H1 (cell line): ENCODE measurements at regions not wholly inside any gene's neighbourhood (a gene's known extent, or its start where the extent isn't known, plus 50 kb on each side); places are given as distances from the start of the nearest gene placed in this dataset.

ENCODE experiments used
- CTCF ChIA-PET: fragments of 300-600 bp; sonication (Branson Sonifier 250); formaldehyde crosslinking; loops from one replicate; lab custom pipeline; 2021; ENCODE audit not compliant: partially characterized antibody; lab: Charles Lee
- POLR2A ChIA-PET: fragments of 300-600 bp; sonication (Branson Sonifier 250); formaldehyde crosslinking; loops from one replicate; lab custom pipeline; 2021; ENCODE audit warnings: inconsistent platforms; ENCODE audit not compliant: partially characterized antibody; lab: Charles Lee
- DNase-seq, 2 experiments: peaks; one replicate each; pipeline versions ENCODE4 v3.0.0 to v3.0.0-alpha.2; 2010 to 2022; ENCODE audit warnings: low spot score in 2 of 2, low read depth in 1 of 2, mixed read lengths in 1 of 2
- FAIRE-seq: peaks from 2 replicates; lab custom pipeline; 2011; peaks lifted over from hg19 to GRCh38; lab: Jason Lieb, UNC
- H2AFZ ChIP-seq: 2 replicates; pipeline ENCODE4 v1.8.1; 2012; ENCODE audit warnings: low read length, inconsistent platforms
- H2AK5ac ChIP-seq: 2 replicates; pipeline ENCODE4 v1.6.1; 2013; ENCODE audit warnings: low read depth, low read length
- H2BK120ac ChIP-seq: replicated peaks from 2 replicates; pipeline ENCODE3; 2013; ENCODE audit warnings: low read depth, low read length, inconsistent platforms
- H2BK12ac ChIP-seq: 2 replicates; pipeline ENCODE4 v1.6.1; 2013; ENCODE audit warnings: low read depth, low read length
- H2BK15ac ChIP-seq: 2 replicates; pipeline ENCODE4 v1.6.1; 2013; ENCODE audit warnings: low read length
- H2BK20ac ChIP-seq: 2 replicates; pipeline ENCODE4 v1.6.1; 2013; ENCODE audit warnings: low read length
- H2BK5ac ChIP-seq: 2 replicates; pipeline ENCODE4 v1.6.1; 2013; ENCODE audit warnings: low read depth, low read length
- H3K14ac ChIP-seq: 2 replicates; pipeline ENCODE4 v1.6.1; 2013; ENCODE audit warnings: inconsistent platforms; ENCODE audit not compliant: insufficient read length
- H3K18ac ChIP-seq: 2 replicates; pipeline ENCODE4 v1.6.1; 2013; ENCODE audit warnings: low read length; ENCODE audit errors: extremely low read depth
- H3K23ac ChIP-seq: 2 replicates; pipeline ENCODE4 v1.6.1; 2013; ENCODE audit warnings: inconsistent platforms; ENCODE audit not compliant: insufficient read length
- H3K23me2 ChIP-seq: 2 replicates; pipeline ENCODE4 v1.6.1; 2013; ENCODE audit warnings: low read depth, low read length
- H3K27ac ChIP-seq: 2 replicates; pipeline ENCODE4 v1.6.1; 2011; ENCODE audit warnings: low read depth, low read length, inconsistent platforms
- H3K27me3 ChIP-seq, 4 experiments: replicated peaks in 1 of 4; 1 replicate in 1 of 4; 2 replicates in 3 of 4; pipeline versions ENCODE4 v1.6.1 to v1.8.1; 2011 to 2013; ENCODE audit warnings: low read length in 3 of 4, mild to moderate bottlenecking in 3 of 4, inconsistent platforms in 2 of 4, mixed read lengths in 2 of 4, moderate library complexity in 1 of 4; ENCODE audit not compliant: control insufficient read depth in 3 of 4, insufficient read depth in 3 of 4; ENCODE audit errors: extremely low read depth in 1 of 4
- H3K36me3 ChIP-seq, 4 experiments: 2 replicates each; pipeline versions ENCODE4 v1.6.1 to v1.8.1; 2011 to 2013; ENCODE audit warnings: mild to moderate bottlenecking in 4 of 4, low read length in 3 of 4, moderate library complexity in 2 of 4, control low read depth in 1 of 4, inconsistent platforms in 1 of 4; ENCODE audit not compliant: insufficient read depth in 4 of 4, control insufficient read depth in 2 of 4
- H3K4ac ChIP-seq: replicated peaks from 2 replicates; pipeline ENCODE3; 2013; ENCODE audit warnings: low read length, low read depth, mixed read lengths, inconsistent platforms; ENCODE audit not compliant: insufficient read length
- H3K4me1 ChIP-seq, 4 experiments: replicated peaks in 1 of 4; 1 replicate in 1 of 4; 2 replicates in 3 of 4; pipeline versions ENCODE4 v1.6.1 to v1.8.1; 2011 to 2013; ENCODE audit warnings: low read length in 3 of 4, inconsistent platforms in 2 of 4, mixed read lengths in 1 of 4; ENCODE audit not compliant: insufficient read depth in 4 of 4, control insufficient read depth in 3 of 4
- H3K4me2 ChIP-seq, 2 experiments: 2 replicates each; pipeline versions ENCODE4 v1.6.1 to v1.8.1; 2011 to 2013; ENCODE audit warnings: low read depth in 2 of 2, low read length in 2 of 2, control low read depth in 1 of 2, inconsistent platforms in 1 of 2, mild to moderate bottlenecking in 1 of 2; ENCODE audit not compliant: insufficient read depth in 1 of 2
- H3K4me3 ChIP-seq, 4 experiments: fragments of 200-600, 300-600 bp in 1 of 4; sonication (generic), shearing (Covaris generic), sonication (Bioruptor Twin) in 1 of 4; 2 replicates each; pipeline versions ENCODE4 v1.5.1 to v1.8.1; 2011 to 2016; ENCODE audit warnings: low read length in 4 of 4, low read depth in 3 of 4, control low read depth in 2 of 4, inconsistent platforms in 2 of 4, mild to moderate bottlenecking in 2 of 4, mixed read lengths in 1 of 4, moderate library complexity in 1 of 4; ENCODE audit not compliant: insufficient read depth in 2 of 4; ENCODE audit errors: extremely low read depth in 1 of 4
- H3K56ac ChIP-seq: replicated peaks from 2 replicates; pipeline ENCODE3; 2013; ENCODE audit warnings: low read depth, mild to moderate bottlenecking, mixed read lengths, low read length, inconsistent platforms; ENCODE audit not compliant: insufficient read length
- H3K79me1 ChIP-seq: 2 replicates; pipeline ENCODE4 v1.6.1; 2013; ENCODE audit warnings: low read depth, low read length, control low read depth
- H3K79me2 ChIP-seq, 2 experiments: 2 replicates each; pipeline versions ENCODE4 v1.6.1 to v1.8.1; 2012 to 2013; ENCODE audit warnings: low read length in 2 of 2, mild to moderate bottlenecking in 2 of 2, inconsistent platforms in 1 of 2; ENCODE audit not compliant: insufficient read depth in 2 of 2, control insufficient read depth in 1 of 2
- H3K9ac ChIP-seq, 4 experiments: replicated peaks in 1 of 4; 1 replicate in 1 of 4; 2 replicates in 3 of 4; pipeline versions ENCODE4 v1.6.1 to v1.8.1; 2011 to 2013; ENCODE audit warnings: low read depth in 3 of 4, low read length in 3 of 4, control low read depth in 2 of 4, mild to moderate bottlenecking in 2 of 4, moderate library complexity in 2 of 4, inconsistent platforms in 1 of 4; ENCODE audit errors: extremely low read depth in 1 of 4
- H3K9me3 ChIP-seq, 2 experiments: 2 replicates each; pipeline versions ENCODE4 v1.6.1 to v1.8.1; 2012 to 2013; ENCODE audit warnings: mild to moderate bottlenecking in 2 of 2, moderate library complexity in 2 of 2, control low read depth in 1 of 2, inconsistent platforms in 1 of 2, low read depth in 1 of 2, low read length in 1 of 2, mixed read lengths in 1 of 2; ENCODE audit not compliant: insufficient read depth in 2 of 2
- H4K20me1 ChIP-seq, 2 experiments: replicated peaks in 1 of 2; 2 replicates each; pipeline versions ENCODE3 to v1.8.1; 2011 to 2013; ENCODE audit warnings: inconsistent platforms in 2 of 2, low read length in 2 of 2, mild to moderate bottlenecking in 1 of 2; ENCODE audit not compliant: insufficient read depth in 2 of 2, control insufficient read depth in 1 of 2
- H4K5ac ChIP-seq: 2 replicates; pipeline ENCODE4 v1.6.1; 2013; ENCODE audit warnings: low read length, low read depth, mixed read lengths, inconsistent platforms; ENCODE audit not compliant: insufficient read length
- H4K8ac ChIP-seq: 2 replicates; pipeline ENCODE4 v1.8.0; 2013; ENCODE audit warnings: mild to moderate bottlenecking, moderate library complexity, low read length, inconsistent platforms; ENCODE audit not compliant: insufficient read depth; ENCODE audit errors: extremely low read depth
- H4K91ac ChIP-seq: replicated peaks from 2 replicates; pipeline ENCODE3; 2013; ENCODE audit warnings: low read length, mixed read lengths, inconsistent platforms; ENCODE audit not compliant: insufficient read length
- CBX5 ChIP-seq: fragments of 300-800, 300-1000 bp; sonication (generic); IDR thresholded peaks from 2 replicates; pipeline ENCODE4 v1.7.1; 2016; ENCODE audit warnings: antibody characterized with exemption, low read length, low read depth
- EP300 ChIP-seq, 2 experiments: IDR thresholded peaks; 1 replicate in 1 of 2; 2 replicates in 1 of 2; pipeline ENCODE4 v1.6.1; 2011 to 2012; ENCODE audit warnings: low read depth in 2 of 2, low read length in 2 of 2, mild to moderate bottlenecking in 2 of 2, borderline replicate concordance in 1 of 2, inconsistent platforms in 1 of 2, moderate library complexity in 1 of 2
- GABPA ChIP-seq: IDR thresholded peaks from 2 replicates; pipeline ENCODE4 v1.6.1; 2011; ENCODE audit warnings: mild to moderate bottlenecking, low read length, moderate library complexity, borderline replicate concordance; ENCODE audit not compliant: insufficient read depth
- NANOG ChIP-seq: IDR thresholded peaks from 2 replicates; pipeline ENCODE4 v1.6.1; 2011; ENCODE audit warnings: low read length, low read depth, mild to moderate bottlenecking, inconsistent platforms; ENCODE audit not compliant: insufficient read depth, poor library complexity, severe bottlenecking
- PHF8 ChIP-seq: fragments of 200-600 bp; sonication (generic); conservative IDR thresholded peaks from 2 replicates; pipeline ENCODE4 v1.7.1; 2012; ENCODE audit warnings: low read depth, mild to moderate bottlenecking, inconsistent platforms, low read length, moderate library complexity
- POLR2A ChIP-seq, 2 experiments: IDR thresholded peaks; 1 replicate in 1 of 2; 2 replicates in 1 of 2; pipeline ENCODE4 v1.6.1; 2011; ENCODE audit warnings: low read depth in 2 of 2, low read length in 2 of 2, mild to moderate bottlenecking in 2 of 2; ENCODE audit errors: control extremely low read depth in 1 of 2
- POLR2AphosphoS5 ChIP-seq: IDR thresholded peaks from 2 replicates; pipeline ENCODE4 v1.6.1; 2011; ENCODE audit warnings: low read depth, low read length
- RFX5 ChIP-seq: IDR thresholded peaks from 2 replicates; pipeline ENCODE4 v1.6.1; 2011; ENCODE audit warnings: low read depth, low read length, improper control_type of control experiment, borderline replicate concordance
- SIN3A ChIP-seq, 2 experiments: IDR thresholded peaks in 1 of 2; conservative IDR thresholded peaks in 1 of 2; 2 replicates each; pipeline ENCODE4 v1.6.1; 2011 to 2012; ENCODE audit warnings: low read length in 2 of 2, improper control_type of control experiment in 1 of 2, low read depth in 1 of 2, mild to moderate bottlenecking in 1 of 2
- SP1 ChIP-seq: IDR thresholded peaks from 2 replicates; pipeline ENCODE4 v1.6.1; 2011; ENCODE audit warnings: low read depth, low read length
- SP2 ChIP-seq: IDR thresholded peaks from 2 replicates; pipeline ENCODE4 v1.6.1; 2012; ENCODE audit warnings: mild to moderate bottlenecking, low read length, inconsistent platforms
- ZNF274 ChIP-seq: IDR thresholded peaks from 2 replicates; pipeline ENCODE4 v1.7.0; 2012; ENCODE audit warnings: low read length, borderline replicate concordance; ENCODE audit errors: extremely low read depth
- WGBS, 2 experiments: shearing (Covaris generic) in 1 of 2; methylation state at CpG; one replicate each; pipeline versions ENCODE4 v1.1.6 to v1.1.7; 2013 to 2015; ENCODE audit warnings: low lambda C conversion rate in 2 of 2, mixed read lengths in 2 of 2, inconsistent platforms in 1 of 2, low coverage in 1 of 2, missing lambda C conversion rate in 1 of 2; ENCODE audit not compliant: insufficient replicate concordance in 2 of 2, insufficient coverage in 1 of 2, insufficient read length in 1 of 2; ENCODE audit errors: extremely low coverage in 1 of 2, missing lambda C conversion rate in 1 of 2; 5-methylcytosine and 5-hydroxymethylcytosine counted together

- CTCF ChIA-PET = interaction anchor here (0.9 kb wide), 1 partner anchor 193 kb away, joined by 3 read pairs; no protein-coding TSS in a partner anchor
- H2BK120ac ChIP-seq = no peak overlapping the region
- TF ChIP-seq ZNF274 = no peak
- no peak for TF ChIP-seq POLR2AphosphoS5
- no peak for TF ChIP-seq RFX5
- no peak for TF ChIP-seq EP300 (IDR thresholded peaks at IDR 0.05; ENCODE audit: borderline replicate concordance in 1 of 2, low read depth in 2 of 2, low read length in 2 of 2)
- no peak for TF ChIP-seq PHF8
- TF ChIP-seq SP2 = no peak
- TF ChIP-seq SP1 = no peak
- no peak for TF ChIP-seq CBX5
- no peak for TF ChIP-seq NANOG
- TF ChIP-seq SIN3A (conservative IDR thresholded peaks at IDR 0.05 in 1 of 2, IDR thresholded peaks at IDR 0.05 in 1 of 2; ENCODE audit: low read depth in 1 of 2, low read length in 2 of 2) = no peak
- no peak for TF ChIP-seq POLR2A (IDR thresholded peaks at IDR 0.05; ENCODE audit: control extremely low read depth in 1 of 2, low read depth in 2 of 2, low read length in 2 of 2)
- TF ChIP-seq GABPA = no peak
- no peak overlapping the region for H3K4me2 ChIP-seq
- POLR2A ChIA-PET = no interaction called here
- H2BK12ac ChIP-seq = no peak overlapping the region
- no peaks in the 10 kb centered on the region for H3K23me2 ChIP-seq
- no peak overlapping the region for H2BK15ac ChIP-seq
- no peak overlapping the region for H3K14ac ChIP-seq
- no peaks in the 10 kb centered on the region for H4K20me1 ChIP-seq
- H3K4ac ChIP-seq = peak overlapping the region; percentile 15
- no peak overlapping the region for H2BK20ac ChIP-seq
- H2BK5ac ChIP-seq = peak overlapping the region; percentile 2; the same call in 1 of the 2 replicates
- no peaks in the 10 kb centered on the region for H3K36me3 ChIP-seq
- H3K9ac ChIP-seq = no peak overlapping the region
- H3K23ac ChIP-seq = no peak overlapping the region
- H3K4me1 ChIP-seq = peaks cover 1 to 12% (median 9%) of the 10 kb centered on the region in 4 experiments; a peak in 6 of 7 replicates
- no peak overlapping the region for H3K27ac ChIP-seq
- no peak overlapping the region for H3K56ac ChIP-seq
- 0 out of 7 replicates have a peak, but pooled peaks cover 0 to 4% (median 0%) of the 10 kb centered on the region in 4 experiments for H3K27me3 ChIP-seq
- no peak overlapping the region for H3K18ac ChIP-seq
- 92% methylated on average over 12 of the region's 12 CpGs; no CpG with 5 or more reads in 1 of the 2 experiments for WGBS, 2 experiments
- H4K91ac ChIP-seq = peak overlapping the region; percentile 38
- H2AFZ ChIP-seq = no peak overlapping the region
- H3K9me3 ChIP-seq = no peaks in the 10 kb centered on the region; a peak in 1 of 4 replicates
- no peaks in the 10 kb centered on the region for H3K79me1 ChIP-seq
- H4K8ac ChIP-seq = no peak overlapping the region
- no peak overlapping the region for H3K4me3 ChIP-seq
- no peak overlapping the region for H2AK5ac ChIP-seq
- peak in 1 of 2 experiments; percentile 53 for DNase-seq
- H3K79me2 ChIP-seq = no peaks in the 10 kb centered on the region
- H4K5ac ChIP-seq = no peak overlapping the region
- no peak for FAIRE-seq
Observed at GRCh38 chr1:234776256-234776875, 166.4 kb upstream of the IRF2BP2 start.
